ENCODE measurements at regions not wholly inside any gene's neighbourhood (a gene's known extent, or its start where the extent isn't known, plus 50 kb on each side); places are given as distances from the start of the nearest gene placed in this dataset.

GRCh38 chr6:166770216-166771116, 143.4 kb upstream of the RPS6KA2 start:
- no peak for DNase-seq

GRCh38 chr6:166769648-166770047, 142.6 kb upstream of the RPS6KA2 start:
- no peak for DNase-seq

GRCh38 chr6:166768761-166769160, 141.7 kb upstream of the RPS6KA2 start:
- DNase-seq = no peak

- DNase-seq = no peak
Measured at GRCh38 chr6:166767230-166767629, 140.2 kb upstream of the RPS6KA2 start.

- no peak for DNase-seq
Measured at GRCh38 chr6:166766769-166767168, 139.7 kb upstream of the RPS6KA2 start.

GRCh38 chr6:166765234-166765541, 138.1 kb upstream of the RPS6KA2 start:
- DNase-seq = no peak

GRCh38 chr6:166764473-166765233, 137.6 kb upstream of the RPS6KA2 start:
- no peak for DNase-seq

- no peak for DNase-seq
Measured at GRCh38 chr6:166763606-166764472, 136.8 kb upstream of the RPS6KA2 start.

GRCh38 chr6:166761801-166762200, 134.8 kb upstream of the RPS6KA2 start:
- DNase-seq = no peak

GRCh38 chr6:166760288-166760687, 133.2 kb upstream of the RPS6KA2 start:
- no peak for DNase-seq

GRCh38 chr6:166758136-166758704, 131.2 kb upstream of the RPS6KA2 start:
- no peak for DNase-seq

- DNase-seq = peak; percentile 31
Measured at GRCh38 chr6:166757232-166758135, 130.4 kb upstream of the RPS6KA2 start.

- no peak for DNase-seq
Measured at GRCh38 chr6:166754218-166755030, 127.4 kb upstream of the RPS6KA2 start.

GRCh38 chr6:166752928-166753721, 126.1 kb upstream of the RPS6KA2 start:
- no peak for DNase-seq

GRCh38 chr6:166752097-166752496, 125.0 kb upstream of the RPS6KA2 start:
- no peak for DNase-seq

GRCh38 chr6:166751051-166751595, 124.1 kb upstream of the RPS6KA2 start:
- peak; percentile 33 for DNase-seq

- DNase-seq = no peak
Measured at GRCh38 chr6:166750108-166750793, 123.2 kb upstream of the RPS6KA2 start.

- no peak for DNase-seq
Measured at GRCh38 chr6:166749666-166750065, 122.6 kb upstream of the RPS6KA2 start.

All from right hindlimb (tissue), 1 donor.